WERI-Rb-1 (cell line): ENCODE measurements at regions not wholly inside any gene's neighbourhood (a gene's known extent, or its start where the extent isn't known, plus 50 kb on each side); places are given as distances from the start of the nearest gene placed in this dataset.

Source experiments
- DNase-seq: peaks from one replicate; pipeline ENCODE4 v3.0.0-alpha.2; 2020
- H3K27ac ChIP-seq: fragments of 250-450 bp; sonication (Bioruptor Pico); 2 replicates; pipeline ENCODE4 v1.5.1; 2020; ENCODE audit warnings: mild to moderate bottlenecking, moderate library complexity
- H3K27me3 ChIP-seq: fragments of 250-450 bp; sonication (Bioruptor Pico); 2 replicates; pipeline ENCODE4 v1.5.1; 2021; ENCODE audit warnings: mild to moderate bottlenecking, low read depth, moderate library complexity; ENCODE audit not compliant: insufficient read depth, severe bottlenecking
- H3K36me3 ChIP-seq: fragments of 250-450 bp; sonication (Bioruptor Pico); 2 replicates; pipeline ENCODE4 v1.5.1; 2020; ENCODE audit warnings: mild to moderate bottlenecking, moderate library complexity
- H3K4me3 ChIP-seq: 2 replicates; pipeline ENCODE4 v1.5.1; 2011; ENCODE audit warnings: low read depth, mild to moderate bottlenecking, control low read depth, low read length
- H3K9me3 ChIP-seq: fragments of 250-450 bp; sonication (Bioruptor Pico); 2 replicates; pipeline ENCODE4 v1.5.1; 2021; ENCODE audit warnings: mild to moderate bottlenecking, moderate library complexity; ENCODE audit not compliant: severe bottlenecking
- TF ChIP-seq, protein P1 (sequence below): IDR thresholded peaks from 2 replicates; pipeline ENCODE4 v1.5.1; 2011; ENCODE audit warnings: low read depth, mild to moderate bottlenecking, control low read depth, inconsistent platforms, low read length

DNA sequence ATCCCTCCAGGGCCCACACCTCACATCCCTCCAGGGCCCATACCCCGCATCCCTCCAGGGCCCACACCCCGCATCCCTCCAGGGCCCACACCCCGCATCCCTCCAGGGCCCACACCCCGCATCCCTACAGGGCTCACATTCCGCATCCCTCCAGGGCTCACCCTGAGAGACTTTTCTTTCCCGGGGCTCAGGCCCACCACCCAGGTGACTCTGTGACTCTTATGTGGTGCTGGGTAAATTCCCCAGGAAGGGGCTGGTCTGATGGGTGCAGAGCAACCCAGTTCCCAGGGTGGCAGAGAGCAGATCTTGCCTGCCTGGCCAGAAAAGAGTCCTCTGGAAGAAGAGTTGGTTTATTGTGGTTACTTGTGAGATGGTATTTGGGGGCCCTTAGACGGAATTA lies 290.7 kb downstream of the TCERG1L start:
- H3K9me3 ChIP-seq, result no peaks in the 10 kb centered on the region
- TF ChIP-seq, protein P1, sequence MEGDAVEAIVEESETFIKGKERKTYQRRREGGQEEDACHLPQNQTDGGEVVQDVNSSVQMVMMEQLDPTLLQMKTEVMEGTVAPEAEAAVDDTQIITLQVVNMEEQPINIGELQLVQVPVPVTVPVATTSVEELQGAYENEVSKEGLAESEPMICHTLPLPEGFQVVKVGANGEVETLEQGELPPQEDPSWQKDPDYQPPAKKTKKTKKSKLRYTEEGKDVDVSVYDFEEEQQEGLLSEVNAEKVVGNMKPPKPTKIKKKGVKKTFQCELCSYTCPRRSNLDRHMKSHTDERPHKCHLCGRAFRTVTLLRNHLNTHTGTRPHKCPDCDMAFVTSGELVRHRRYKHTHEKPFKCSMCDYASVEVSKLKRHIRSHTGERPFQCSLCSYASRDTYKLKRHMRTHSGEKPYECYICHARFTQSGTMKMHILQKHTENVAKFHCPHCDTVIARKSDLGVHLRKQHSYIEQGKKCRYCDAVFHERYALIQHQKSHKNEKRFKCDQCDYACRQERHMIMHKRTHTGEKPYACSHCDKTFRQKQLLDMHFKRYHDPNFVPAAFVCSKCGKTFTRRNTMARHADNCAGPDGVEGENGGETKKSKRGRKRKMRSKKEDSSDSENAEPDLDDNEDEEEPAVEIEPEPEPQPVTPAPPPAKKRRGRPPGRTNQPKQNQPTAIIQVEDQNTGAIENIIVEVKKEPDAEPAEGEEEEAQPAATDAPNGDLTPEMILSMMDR, result no peak
- H3K36me3 ChIP-seq, result no peaks in the 10 kb centered on the region

DNA sequence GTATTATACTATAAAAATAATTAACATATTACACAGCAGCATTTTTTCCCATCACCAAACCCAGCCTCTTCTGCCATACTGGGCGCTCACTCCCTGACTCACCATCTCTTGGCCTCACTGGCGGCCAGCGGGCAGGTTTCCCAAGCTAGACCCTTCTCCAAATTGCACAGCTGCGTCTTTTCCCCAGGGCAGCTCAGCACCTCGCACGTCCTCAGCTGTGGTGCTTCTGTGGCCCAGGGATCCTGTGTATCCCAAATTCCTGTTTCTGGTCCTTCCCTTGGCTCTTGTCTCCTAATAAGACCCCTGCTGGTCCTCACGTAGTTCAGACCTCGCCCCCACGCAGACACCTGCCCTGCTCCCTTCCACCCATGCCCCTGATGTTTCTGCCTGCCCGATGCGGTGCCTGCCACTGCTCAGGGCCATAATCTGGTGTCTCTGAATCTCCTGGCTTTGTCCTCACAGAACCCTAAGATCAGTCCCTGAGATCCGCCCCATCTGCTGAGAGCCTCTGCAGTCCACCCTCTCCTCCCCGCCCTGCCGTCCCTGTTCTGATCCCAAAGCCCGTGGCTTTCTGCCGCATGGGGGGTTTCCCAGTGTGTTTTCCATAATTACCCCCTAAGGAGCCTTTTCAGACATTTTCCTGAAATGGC lies 290.1 kb downstream of the TCERG1L start:
- Histone ChIP-seq H3K27ac (peak overlapping the region; percentile 18), H3K4me3 (no peak overlapping the region), H3K36me3 (no peaks in the 10 kb centered on the region), H3K9me3 (no peaks in the 10 kb centered on the region), H3K27me3 (no peaks in the 10 kb centered on the region)
- TF ChIP-seq, protein P1, result no peak
- peak; percentile 86 for DNase-seq

More for the DNA sequence above, 290.7 kb downstream of the TCERG1L start:
- no peak overlapping the region for H3K4me3 ChIP-seq
- no peaks in the 10 kb centered on the region for H3K27me3 ChIP-seq
- DNase-seq, result no peak
- H3K27ac ChIP-seq, result no peak overlapping the region

DNA sequence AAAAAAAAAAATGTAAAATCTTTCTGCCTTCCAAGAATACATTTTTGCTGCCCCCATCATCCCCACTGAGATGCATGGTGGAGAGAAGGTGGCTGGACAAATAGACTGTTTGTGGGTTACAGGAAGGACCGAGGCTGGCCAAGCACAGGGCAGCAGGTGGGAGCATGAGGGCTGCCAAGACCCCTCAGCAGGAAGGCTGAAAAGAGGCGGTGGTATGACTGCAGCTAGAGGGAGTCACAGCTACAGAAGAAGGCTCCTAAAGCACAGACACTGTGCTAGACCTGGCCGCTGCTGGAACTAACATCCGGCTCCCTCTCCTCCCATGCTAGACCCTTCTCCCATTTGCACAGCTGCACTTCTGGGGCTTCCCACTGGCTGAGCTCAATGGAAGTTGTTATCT lies 289.6 kb downstream of the TCERG1L start:
- H3K36me3 ChIP-seq, result no peaks in the 10 kb centered on the region
- peak overlapping the region; percentile 18 for H3K27ac ChIP-seq
- TF ChIP-seq, protein P1, result peak; percentile 56
- DNase-seq, result peak; percentile 39
- no peaks in the 10 kb centered on the region for H3K9me3 ChIP-seq
- H3K27me3 ChIP-seq, result no peaks in the 10 kb centered on the region
- H3K4me3 ChIP-seq, result no peak overlapping the region

DNA sequence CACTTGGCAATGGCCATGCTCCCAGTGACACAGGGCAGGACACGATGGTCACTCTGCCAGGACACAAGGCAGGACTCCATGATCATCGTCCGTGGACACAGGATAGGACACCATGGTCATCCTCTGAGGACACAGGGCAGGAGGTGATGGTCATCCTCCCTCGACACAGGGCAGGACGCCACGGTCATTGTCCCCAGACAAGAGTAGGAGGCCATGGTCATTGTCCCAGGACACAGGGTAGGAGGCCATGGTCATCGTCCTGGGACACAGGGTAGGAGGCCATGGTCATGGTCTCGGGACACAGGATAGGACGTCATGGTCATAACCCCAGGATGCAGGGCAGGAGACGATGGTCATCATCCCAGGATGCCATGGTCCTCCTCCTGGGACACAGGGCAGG lies 289.2 kb downstream of the TCERG1L start:
- H3K36me3 ChIP-seq, result no peaks in the 10 kb centered on the region
- no peaks in the 10 kb centered on the region for H3K9me3 ChIP-seq
- TF ChIP-seq, protein P1, result no peak
- DNase-seq, result no peak
- no peak overlapping the region for H3K4me3 ChIP-seq
- no peak overlapping the region for H3K27ac ChIP-seq
- H3K27me3 ChIP-seq, result no peaks in the 10 kb centered on the region

DNA sequence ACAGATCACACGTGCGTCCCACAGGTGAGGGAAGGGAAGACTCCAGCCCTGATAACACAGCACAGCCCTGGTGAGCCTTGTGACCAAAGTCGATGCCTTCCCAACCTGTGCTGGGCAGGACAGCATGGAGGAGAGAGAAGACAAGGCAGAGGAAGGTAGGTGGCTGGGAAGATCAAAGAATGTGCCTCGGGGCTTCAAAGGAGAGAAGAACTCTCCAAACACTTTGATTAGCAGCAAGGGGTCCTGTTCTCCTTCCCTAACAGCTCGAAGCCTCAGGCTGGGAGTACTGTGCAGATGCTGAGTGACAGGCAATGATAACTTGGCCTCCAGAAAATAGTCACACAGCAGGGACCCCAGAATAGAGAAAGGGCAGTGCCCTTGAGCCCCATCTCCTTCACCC lies 288.5 kb downstream of the TCERG1L start:
- TF ChIP-seq, protein P1, result no peak
- DNase-seq, result no peak
- H3K27me3 ChIP-seq, result no peaks in the 10 kb centered on the region
- H3K9me3 ChIP-seq, result no peaks in the 10 kb centered on the region
- H3K36me3 ChIP-seq, result no peaks in the 10 kb centered on the region
- no peak overlapping the region for H3K27ac ChIP-seq
- no peak overlapping the region for H3K4me3 ChIP-seq
